ENCODE measurements at regions not wholly inside any gene's neighbourhood (a gene's known extent, or its start where the extent isn't known, plus 50 kb on each side); places are given as distances from the start of the nearest gene placed in this dataset.

GRCh38 chr1:8228253-8228652 lies 89.7 kb upstream of the SLC45A1 start:
- TF ChIP-seq CTCF (conservative IDR thresholded peaks at IDR 0.05) (no peak), EZH2 (IDR thresholded peaks at IDR 0.05; ENCODE audit: low read depth) (no peak)

All from PC-9 (cell line).